ENCODE measurements at regions not wholly inside any gene's neighbourhood (a gene's known extent, or its start where the extent isn't known, plus 50 kb on each side); places are given as distances from the start of the nearest gene placed in this dataset.

- TF ChIP-seq CTCF (IDR thresholded peaks at IDR 0.05) = no peak
- H3K4me3 ChIP-seq = no peak overlapping the region
- DNase-seq (ENCODE audit: low spot score) = no peak
- H3K27ac ChIP-seq = no peak overlapping the region
Observed at GRCh38 chr12:47286676-47287075, 206.9 kb upstream of the AMIGO2 start.

Data from coronary artery (tissue), 2 donors.